K562 (cell line): ENCODE measurements at regions not wholly inside any gene's neighbourhood (a gene's known extent, or its start where the extent isn't known, plus 50 kb on each side); places are given as distances from the start of the nearest gene placed in this dataset.

Experiments used
- CTCF ChIP-seq, 3 experiments: IDR thresholded peaks in 2 of 3; conservative IDR thresholded peaks in 1 of 3; 2 replicates each; pipeline ENCODE4 v1.5.1; 2011 to 2012; ENCODE audit warnings: low read length in 3 of 3, mild to moderate bottlenecking in 3 of 3, control low read depth in 2 of 3, improper control_type of control experiment in 1 of 3, inconsistent platforms in 1 of 3, low read depth in 1 of 3, mixed read lengths in 1 of 3, moderate library complexity in 1 of 3; ENCODE audit not compliant: insufficient read depth in 2 of 3
- E2F5 ChIP-seq: sonication (generic); formaldehyde crosslinking; IDR thresholded peaks from 2 replicates; pipeline ENCODE4 v1.8.0; 2022; ENCODE audit warnings: mild to moderate bottlenecking, missing genetic modification reagents
- EP300 ChIP-seq: IDR thresholded peaks from 2 replicates; pipeline ENCODE4 v1.6.1; 2012; ENCODE audit warnings: low read length, improper control_type of control experiment
- FOXA3 ChIP-seq, 2 experiments: fragments of 450-650 bp in 1 of 2; sonication (generic) in 1 of 2; formaldehyde crosslinking; IDR thresholded peaks in 1 of 2; conservative IDR thresholded peaks in 1 of 2; 2 replicates each; pipeline versions ENCODE4 v1.4.0 to v1.8.0; 2020 to 2022; ENCODE audit warnings: mild to moderate bottlenecking in 2 of 2, missing genetic modification reagents in 1 of 2
- HOXB6 ChIP-seq: fragments of 250-450 bp; sonication (Bioruptor Pico); IDR thresholded peaks from 2 replicates; pipeline ENCODE4 v1.5.1; 2022; ENCODE audit warnings: mild to moderate bottlenecking, borderline replicate concordance
- IRF9 ChIP-seq: fragments of 450-650 bp; IDR thresholded peaks from 2 replicates; pipeline ENCODE4 v1.6.1; 2016; ENCODE audit warnings: missing biosample characterization, missing genetic modification characterization
- MTA2 ChIP-seq: fragments of 450-650 bp; IDR thresholded peaks from 2 replicates; pipeline ENCODE4 v1.6.1; 2016; ENCODE audit warnings: low read depth
- MYBL2 ChIP-seq, 2 experiments: fragments of 450-650 bp in 1 of 2; sonication (generic) in 1 of 2; formaldehyde crosslinking in 1 of 2; IDR thresholded peaks; 2 replicates each; pipeline versions ENCODE4 v1.6.1 to v1.8.1; 2017 to 2022; ENCODE audit warnings: borderline replicate concordance in 1 of 2, inconsistent platforms in 1 of 2, low read depth in 1 of 2, mild to moderate bottlenecking in 1 of 2, missing genetic modification reagents in 1 of 2, moderate library complexity in 1 of 2
- NONO ChIP-seq, 2 experiments: fragments of 200-400 bp in 1 of 2; fragments of 450-650 bp in 1 of 2; formaldehyde crosslinking in 1 of 2; IDR thresholded peaks; 2 replicates each; pipeline ENCODE4 v1.6.1; 2017; ENCODE audit warnings: low read depth in 2 of 2, mild to moderate bottlenecking in 2 of 2, moderate library complexity in 2 of 2, low read length in 1 of 2
- ZNF561 ChIP-seq: fragments of 450-650 bp; formaldehyde crosslinking; conservative IDR thresholded peaks from 2 replicates; pipeline ENCODE4 v1.4.0; 2020; ENCODE audit warnings: mild to moderate bottlenecking, moderate library complexity

DNA sequence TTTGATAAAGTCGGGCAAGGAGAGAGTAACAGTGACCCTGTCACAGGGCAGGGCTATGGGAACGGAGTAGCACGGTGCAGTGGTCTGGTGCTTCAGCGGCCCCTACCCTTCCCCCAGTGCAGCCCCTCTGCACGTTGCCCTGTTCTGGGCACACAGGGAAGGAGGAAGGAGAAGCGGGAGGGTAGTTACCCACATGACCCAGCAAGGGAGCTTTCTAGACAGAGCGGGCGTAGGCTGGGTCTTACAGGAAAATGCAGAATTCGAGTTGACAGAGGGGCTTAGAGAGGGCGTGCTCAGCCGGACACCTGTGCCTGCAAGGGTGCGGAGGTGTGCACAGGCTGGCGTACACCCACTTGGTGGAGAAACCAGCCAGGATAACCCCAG is 341.2 kb downstream of the NPHP4 start:
- TF ChIP-seq FOXA3 (CRISPR knock-in tag; conservative IDR thresholded peaks at IDR 0.05 in 1 of 2, IDR thresholded peaks at IDR 0.05 in 1 of 2) (no peak), CTCF (IDR thresholded peaks at IDR 0.05 in 2 of 3, conservative IDR thresholded peaks at IDR 0.05 in 1 of 3; ENCODE audit: insufficient read depth in 2 of 3, low read depth in 1 of 3, low read length in 3 of 3) (no peak), IRF9 (tag) (no peak), HOXB6 (CRISPR knock-in tag) (no peak), EP300 (no peak), E2F5 (no peak), MYBL2 (IDR thresholded peaks at IDR 0.05; ENCODE audit: low read depth) (no peak), MYBL2 (CRISPR knock-in tag; IDR thresholded peaks at IDR 0.05; ENCODE audit: borderline replicate concordance) (no peak), NONO (IDR thresholded peaks at IDR 0.05; ENCODE audit: low read depth in 2 of 2, low read length in 1 of 2) (no peak), ZNF561 (CRISPR knock-in tag) (no peak), MTA2 (no peak)
